Sigmoid colon (tissue), 4 donors: ENCODE measurements at regions not wholly inside any gene's neighbourhood (a gene's known extent, or its start where the extent isn't known, plus 50 kb on each side); places are given as distances from the start of the nearest gene placed in this dataset.

Experiments
- EP300 ChIP-seq, 4 donors: sonication (generic); formaldehyde crosslinking; IDR thresholded peaks; one replicate each; pipeline ENCODE4 v1.6.1; 2017; ENCODE audit warnings: antibody characterized with exemption in 4 of 4
- POLR2A ChIP-seq, 2 donors: fragments of 450-650 bp; IDR thresholded peaks; one replicate each; pipeline ENCODE4 v1.6.1; 2016; ENCODE audit warnings: antibody characterized with exemption in 2 of 2, mild to moderate bottlenecking in 2 of 2, moderate library complexity in 2 of 2
- POLR2AphosphoS5 ChIP-seq, 4 donors: sonication (generic); formaldehyde crosslinking; IDR thresholded peaks; one replicate each; pipeline ENCODE4 v1.6.1; 2017; ENCODE audit warnings: antibody characterized with exemption in 4 of 4
- TF ChIP-seq, protein P1 (sequence below), 4 experiments: fragments of 450-650 bp in 3 of 4; fragments of 200-600 bp in 1 of 4; IDR thresholded peaks; one replicate each; pipeline ENCODE4 v1.5.1; 2016 to 2019; ENCODE audit warnings: antibody characterized with exemption in 4 of 4, mild to moderate bottlenecking in 3 of 4, moderate library complexity in 2 of 4

DNA sequence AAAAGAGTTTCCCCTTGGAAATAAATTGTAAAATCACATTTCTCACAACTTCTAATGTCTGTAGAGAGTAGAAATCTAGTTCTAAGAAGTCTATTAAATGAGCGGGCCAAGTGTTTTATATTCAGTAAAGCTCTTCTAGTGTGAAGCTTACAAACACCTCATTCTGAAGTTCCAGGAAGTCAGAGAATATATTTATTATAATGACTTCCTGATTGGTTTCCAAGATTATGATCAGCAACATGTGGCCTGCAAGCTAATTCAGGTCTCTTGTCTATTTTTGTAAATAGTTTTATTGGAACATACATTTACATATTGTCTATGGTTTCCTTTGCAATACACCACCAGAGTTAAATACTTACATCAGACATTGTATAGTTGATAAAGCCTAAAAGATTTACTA is 603.9 kb downstream of the AMY1C start:
- TF ChIP-seq, protein P1, sequence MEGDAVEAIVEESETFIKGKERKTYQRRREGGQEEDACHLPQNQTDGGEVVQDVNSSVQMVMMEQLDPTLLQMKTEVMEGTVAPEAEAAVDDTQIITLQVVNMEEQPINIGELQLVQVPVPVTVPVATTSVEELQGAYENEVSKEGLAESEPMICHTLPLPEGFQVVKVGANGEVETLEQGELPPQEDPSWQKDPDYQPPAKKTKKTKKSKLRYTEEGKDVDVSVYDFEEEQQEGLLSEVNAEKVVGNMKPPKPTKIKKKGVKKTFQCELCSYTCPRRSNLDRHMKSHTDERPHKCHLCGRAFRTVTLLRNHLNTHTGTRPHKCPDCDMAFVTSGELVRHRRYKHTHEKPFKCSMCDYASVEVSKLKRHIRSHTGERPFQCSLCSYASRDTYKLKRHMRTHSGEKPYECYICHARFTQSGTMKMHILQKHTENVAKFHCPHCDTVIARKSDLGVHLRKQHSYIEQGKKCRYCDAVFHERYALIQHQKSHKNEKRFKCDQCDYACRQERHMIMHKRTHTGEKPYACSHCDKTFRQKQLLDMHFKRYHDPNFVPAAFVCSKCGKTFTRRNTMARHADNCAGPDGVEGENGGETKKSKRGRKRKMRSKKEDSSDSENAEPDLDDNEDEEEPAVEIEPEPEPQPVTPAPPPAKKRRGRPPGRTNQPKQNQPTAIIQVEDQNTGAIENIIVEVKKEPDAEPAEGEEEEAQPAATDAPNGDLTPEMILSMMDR (IDR thresholded peaks at IDR 0.05), result no peak
- TF ChIP-seq POLR2AphosphoS5 (IDR thresholded peaks at IDR 0.05) (no peak), POLR2A (IDR thresholded peaks at IDR 0.05) (no peak), EP300 (IDR thresholded peaks at IDR 0.05) (no peak)
